K562 (cell line): ENCODE measurements at regions not wholly inside any gene's neighbourhood (a gene's known extent, or its start where the extent isn't known, plus 50 kb on each side); places are given as distances from the start of the nearest gene placed in this dataset.

Experiments used
- ATAC-seq: fragments of 200-7000 bp; cut with Tn5 transposase; 3 replicates; pipeline ENCODE4 v1.9.1; 2020; ENCODE audit warnings: moderate library complexity
- BruUV-seq: library from RNA; stranded (reverse); fragments of 400-500 nt; replicated peaks from 2 replicates; lab custom pipeline; 2021; lab: Mats Ljungman, UMichigan
- CTCF ChIA-PET: fragments of 300-600 bp; formaldehyde crosslinking; extraction: SDS; loops from one replicate; lab custom pipeline; 2021; ENCODE audit warnings: low intra/inter-chr PET ratio; lab: Yijun Ruan, JAX
- POLR2A ChIA-PET: fragments of 300-600, 350-650 bp; sonication (Branson Sonifier 250); formaldehyde crosslinking; extraction: SDS; loops from one replicate; lab custom pipeline; 2021; ENCODE audit warnings: antibody characterized with exemption, inconsistent platforms; lab: Yijun Ruan, JAX
- DNase-seq, 4 experiments: peaks; one replicate each; pipeline versions ENCODE4 v3.0.0 to v3.0.0-alpha.2; 2011 to 2018; ENCODE audit warnings: low spot score in 3 of 4, mixed read lengths in 3 of 4; ENCODE audit errors: extremely low read depth in 1 of 4
- FAIRE-seq: peaks from 2 replicates; lab custom pipeline; 2011; peaks lifted over from hg19 to GRCh38; lab: Jason Lieb, UNC
- H2AFZ ChIP-seq: 2 replicates; pipeline ENCODE4 v1.6.0; 2011; ENCODE audit warnings: low read depth, low read length, control low read depth, inconsistent platforms
- H3K27ac ChIP-seq: fragments of 200-600 bp; 3 replicates; pipeline ENCODE4 v1.8.0; 2011; ENCODE audit warnings: low read depth, mild to moderate bottlenecking, control low read depth, inconsistent platforms, low read length, moderate library complexity, mixed read lengths; ENCODE audit errors: extremely low read depth
- H3K27me3 ChIP-seq, 2 experiments: fragments of 300-600 bp in 1 of 2; 2 replicates in 1 of 2; 3 replicates in 1 of 2; pipeline versions ENCODE4 v1.6.0 to v1.8.0; 2011; ENCODE audit warnings: inconsistent platforms in 2 of 2, low read length in 2 of 2, mild to moderate bottlenecking in 1 of 2, mixed read lengths in 1 of 2, moderate library complexity in 1 of 2; ENCODE audit not compliant: control insufficient read depth in 2 of 2, insufficient read depth in 2 of 2
- H3K36me3 ChIP-seq: fragments of 300-600 bp; 3 replicates; pipeline ENCODE4 v1.8.0; 2011; ENCODE audit warnings: mild to moderate bottlenecking, low read length, inconsistent platforms; ENCODE audit not compliant: control insufficient read depth, insufficient read depth
- H3K4me1 ChIP-seq, 2 experiments: fragments of 200-600 bp in 1 of 2; replicated peaks in 1 of 2; 2 replicates in 1 of 2; 3 replicates in 1 of 2; pipeline versions ENCODE4 v1.5.1 to v1.8.0; 2011; ENCODE audit warnings: inconsistent platforms in 2 of 2, low read length in 2 of 2, mild to moderate bottlenecking in 1 of 2, mixed read lengths in 1 of 2, moderate library complexity in 1 of 2; ENCODE audit not compliant: control insufficient read depth in 2 of 2, insufficient read depth in 2 of 2
- H3K4me2 ChIP-seq: 2 replicates; pipeline ENCODE4 v1.6.1; 2011; ENCODE audit warnings: low read length, control low read depth, inconsistent platforms, mixed read lengths; ENCODE audit not compliant: insufficient read depth
- H3K4me3 ChIP-seq: fragments of 200-600 bp; sonication (generic), shearing (Covaris generic); 2 replicates; pipeline ENCODE4 v1.5.1; 2016; ENCODE audit warnings: control low read depth, inconsistent platforms
- H3K79me2 ChIP-seq: fragments of 200-600 bp; 3 replicates; pipeline ENCODE4 v1.8.0; 2011; ENCODE audit warnings: low read length, inconsistent platforms; ENCODE audit not compliant: control insufficient read depth, insufficient read depth
- H3K9ac ChIP-seq, 2 experiments: 2 replicates each; pipeline versions ENCODE4 v1.6.0 to v1.6.1; 2011; ENCODE audit warnings: low read depth in 2 of 2, low read length in 2 of 2, control low read depth in 1 of 2, inconsistent platforms in 1 of 2, mild to moderate bottlenecking in 1 of 2, mixed read lengths in 1 of 2; ENCODE audit not compliant: insufficient read depth in 1 of 2
- H3K9me1 ChIP-seq: one replicate; pipeline ENCODE4 v1.6.0; 2011; ENCODE audit warnings: inconsistent platforms, mild to moderate bottlenecking, low read length, moderate library complexity; ENCODE audit not compliant: control insufficient read depth, insufficient read depth
- H3K9me3 ChIP-seq: replicated peaks from 2 replicates; pipeline ENCODE4 v1.5.1; 2011; ENCODE audit warnings: low read depth, low read length, inconsistent platforms; ENCODE audit not compliant: control insufficient read depth, insufficient read depth
- H4K20me1 ChIP-seq: replicated peaks from 2 replicates; pipeline ENCODE4 v1.6.1; 2011; ENCODE audit warnings: low read length, inconsistent platforms, mixed read lengths; ENCODE audit not compliant: control insufficient read depth, insufficient read depth
- CBX2 ChIP-seq: fragments of 200-600 bp; sonication (generic); IDR thresholded peaks from one replicate; pipeline ENCODE4 v1.6.1; 2012; ENCODE audit warnings: mild to moderate bottlenecking, low read length, inconsistent platforms; ENCODE audit not compliant: insufficient read depth, poor library complexity, severe bottlenecking
- FOXJ3 ChIP-seq: sonication (generic); formaldehyde crosslinking; IDR thresholded peaks from 2 replicates; pipeline ENCODE4 v1.4.0; 2020; ENCODE audit warnings: mild to moderate bottlenecking, missing genetic modification reagents
- HLTF ChIP-seq: fragments of 450-650 bp; IDR thresholded peaks from 2 replicates; pipeline ENCODE4 v1.6.1; 2016
- KDM4B ChIP-seq, 2 experiments: fragments of 450-650 bp in 1 of 2; sonication (generic) in 1 of 2; IDR thresholded peaks; 2 replicates each; pipeline ENCODE4 v1.6.1; 2016 to 2017; ENCODE audit warnings: borderline replicate concordance in 2 of 2, antibody characterized with exemption in 1 of 2, low read depth in 1 of 2, mild to moderate bottlenecking in 1 of 2
- PHF8 ChIP-seq: fragments of 200-600 bp; sonication (generic); IDR thresholded peaks from 2 replicates; pipeline ENCODE4 v1.6.1; 2012; ENCODE audit warnings: mixed run types, mild to moderate bottlenecking, inconsistent platforms, low read length, moderate library complexity, borderline replicate concordance
- SMAD1 ChIP-seq: fragments of 150-350 bp; IDR thresholded peaks from 2 replicates; pipeline ENCODE4 v1.6.1; 2014; ENCODE audit warnings: low read length, low read depth; ENCODE audit not compliant: partially characterized antibody
- SMC3 ChIP-seq: conservative IDR thresholded peaks from 2 replicates; pipeline ENCODE4 v1.6.1; 2011; ENCODE audit warnings: low read depth, low read length, improper control_type of control experiment; ENCODE audit not compliant: insufficient read depth
- ZNF124 ChIP-seq: sonication (generic); formaldehyde crosslinking; IDR thresholded peaks from 2 replicates; pipeline ENCODE4 v1.8.1; 2022; ENCODE audit warnings: missing genetic modification reagents
- WGBS: fragments of 100-300 bp; shearing (Covaris generic); methylation state at CpG from one replicate; pipeline ENCODE4 v1.1.6; 2016; ENCODE audit warnings: low coverage, mixed read lengths; ENCODE audit not compliant: insufficient coverage; ENCODE audit errors: missing lambda C conversion rate; 5-methylcytosine and 5-hydroxymethylcytosine counted together
- in situ Hi-C: fragments of 300-500 bp; cut with MboI; formaldehyde crosslinking; loops from 4 replicates; pipeline ENCODE4 v1.15.0; 2018; ENCODE audit warnings: inconsistent platforms, mixed read lengths
- intact Hi-C: fragments of 100-400 bp; cut with micrococcal nuclease; formaldehyde crosslinking; loops from 2 replicates; pipeline ENCODE4 v1.14.2; 2022

DNA sequence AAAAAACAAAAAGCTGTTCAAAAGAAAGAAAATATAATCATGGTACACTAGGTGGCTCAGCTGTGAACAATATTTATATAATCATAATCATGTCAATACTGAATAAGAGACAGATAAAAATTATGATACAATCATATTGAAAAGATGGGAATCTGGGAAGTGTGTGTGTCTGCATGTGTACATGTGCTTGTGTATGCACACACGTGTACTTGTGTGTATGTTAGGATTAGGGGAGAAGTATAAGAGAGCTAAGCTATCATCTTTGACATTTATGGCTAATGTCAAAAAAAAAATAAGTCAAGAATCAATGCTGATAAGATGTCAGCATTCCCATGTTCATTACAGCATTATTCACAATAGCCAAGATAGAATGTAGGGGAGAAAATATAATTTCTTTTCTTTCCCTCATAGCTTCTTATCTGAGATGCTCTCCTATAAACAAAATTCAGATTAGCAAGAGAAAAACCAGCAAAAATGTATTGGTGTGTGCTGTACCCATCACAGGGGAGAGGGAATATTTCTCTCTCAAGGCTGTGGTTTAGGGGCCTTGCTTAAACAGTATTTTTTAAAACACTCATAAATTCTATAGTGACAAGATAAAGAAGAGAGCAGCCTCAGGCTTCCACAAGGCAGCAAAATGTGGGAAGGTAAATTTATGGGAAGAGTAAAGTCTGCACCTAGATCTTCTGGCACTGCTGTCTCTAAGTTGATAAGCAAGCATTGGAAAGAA is 63.4 kb upstream of the ITGA11 start:
- no peak for FAIRE-seq
- Histone ChIP-seq H3K4me3 (no peak overlapping the region), H3K9me1 (no peaks in the 10 kb centered on the region), H3K36me3 (no peaks in the 10 kb centered on the region), H2AFZ (no peak overlapping the region), H3K27ac (no peak overlapping the region), H4K20me1 (no peaks in the 10 kb centered on the region; the same call in 1 of the 2 replicates), H3K79me2 (no peaks in the 10 kb centered on the region), H3K9me3 (no peaks in the 10 kb centered on the region), H3K27me3 (peaks cover 11 to 14% of the 10 kb centered on the region in 2 experiments; a peak in 2 of 5 replicates), H3K4me1 (no peaks in the 10 kb centered on the region; a peak in 1 of 5 replicates), H3K9ac (no peak overlapping the region), H3K4me2 (no peak overlapping the region)
- intact Hi-C loops: no loop called here
- in situ Hi-C loops: no loop called here
- POLR2A ChIA-PET: interaction anchor here (1.2 kb wide), 1 partner anchor 9 kb away, joined by 8 read pairs; no protein-coding TSS in a partner anchor
- no TSS peak for BruUV-seq
- DNase-seq: no peak
- CTCF ChIA-PET: no interaction called here
- no peak for ATAC-seq
- WGBS: 11% methylated on average over 1 of the region's 1 CpG
- no peak for TF ChIP-seq HLTF
- no peak for TF ChIP-seq SMAD1
- TF ChIP-seq KDM4B (IDR thresholded peaks at IDR 0.05; ENCODE audit: borderline replicate concordance in 2 of 2, low read depth in 1 of 2): no peak
- no peak for TF ChIP-seq ZNF124 (CRISPR knock-in tag)
- TF ChIP-seq CBX2: no peak
- no peak for TF ChIP-seq FOXJ3
- no peak for TF ChIP-seq PHF8
- TF ChIP-seq SMC3: no peak
